ENCODE measurements at regions not wholly inside any gene's neighbourhood (a gene's known extent, or its start where the extent isn't known, plus 50 kb on each side); places are given as distances from the start of the nearest gene placed in this dataset.

GRCh38 chr7:18265611-18266281 is 229.8 kb upstream of the HDAC9 start:
- Mint-ChIP-seq H3K4me3 (no peak overlapping the region), H3K9me3 (no peaks in the 10 kb centered on the region), H3K4me1 (no peaks in the 10 kb centered on the region)

GRCh38 chr7:18268571-18268970 is 227.0 kb upstream of the HDAC9 start:
- Mint-ChIP-seq H3K27me3 (no peaks in the 10 kb centered on the region), H3K27ac (no peak overlapping the region), H3K9me3 (no peaks in the 10 kb centered on the region), H3K36me3 (ENCODE audit: low read depth) (no peaks in the 10 kb centered on the region), H3K4me3 (no peak overlapping the region), H3K4me1 (no peaks in the 10 kb centered on the region)
- intact Hi-C loops (cut with micrococcal nuclease), result no loop called here
- DNase-seq, result no peak

More at GRCh38 chr7:18265611-18266281, 229.8 kb upstream of the HDAC9 start:
- intact Hi-C loops (cut with micrococcal nuclease), result no loop called here
- no peaks in the 10 kb centered on the region for H3K27me3 Mint-ChIP-seq
- no peaks in the 10 kb centered on the region for H3K36me3 Mint-ChIP-seq (ENCODE audit: low read depth)
- no peak for DNase-seq
- no peak overlapping the region for H3K27ac Mint-ChIP-seq

- Mint-ChIP-seq H3K36me3 (ENCODE audit: low read depth) (no peaks in the 10 kb centered on the region), H3K27me3 (no peaks in the 10 kb centered on the region), H3K4me3 (no peak overlapping the region), H3K9me3 (no peaks in the 10 kb centered on the region), H3K27ac (no peak overlapping the region), H3K4me1 (no peaks in the 10 kb centered on the region)
- intact Hi-C loops (cut with micrococcal nuclease), result no loop called here
- DNase-seq, result no peak
These were observed 219.2 kb upstream of the HDAC9 start for GRCh38 chr7:18276380-18276779.

GRCh38 chr7:18278316-18278715 is 217.2 kb upstream of the HDAC9 start:
- H3K27ac Mint-ChIP-seq, result no peak overlapping the region
- no peaks in the 10 kb centered on the region for H3K9me3 Mint-ChIP-seq
- no peaks in the 10 kb centered on the region for H3K4me1 Mint-ChIP-seq
- no peaks in the 10 kb centered on the region for H3K27me3 Mint-ChIP-seq
- no peak overlapping the region for H3K4me3 Mint-ChIP-seq
- DNase-seq, result no peak
- H3K36me3 Mint-ChIP-seq (ENCODE audit: low read depth), result no peaks in the 10 kb centered on the region
- intact Hi-C loops (cut with micrococcal nuclease), result no loop called here

- H3K9me3 Mint-ChIP-seq, result no peaks in the 10 kb centered on the region
- no peak for DNase-seq
- no peaks in the 10 kb centered on the region for H3K36me3 Mint-ChIP-seq (ENCODE audit: low read depth)
- H3K4me1 Mint-ChIP-seq, result no peaks in the 10 kb centered on the region
- H3K27me3 Mint-ChIP-seq, result no peaks in the 10 kb centered on the region
- no peak overlapping the region for H3K27ac Mint-ChIP-seq
- intact Hi-C loops (cut with micrococcal nuclease), result no loop called here
- H3K4me3 Mint-ChIP-seq, result no peak overlapping the region
These were observed 212.5 kb upstream of the HDAC9 start for GRCh38 chr7:18283045-18283444.

GRCh38 chr7:18287482-18287881 is 208.1 kb upstream of the HDAC9 start:
- H3K36me3 Mint-ChIP-seq (ENCODE audit: low read depth), result no peaks in the 10 kb centered on the region
- no peak overlapping the region for H3K4me3 Mint-ChIP-seq
- DNase-seq, result peak; percentile 41
- no peak overlapping the region for H3K27ac Mint-ChIP-seq
- peaks cover 9% of the 10 kb centered on the region for H3K27me3 Mint-ChIP-seq
- H3K4me1 Mint-ChIP-seq, result no peaks in the 10 kb centered on the region
- H3K9me3 Mint-ChIP-seq, result no peaks in the 10 kb centered on the region
- intact Hi-C loops (cut with micrococcal nuclease), result no loop called here

GRCh38 chr7:18288322-18289037 is 207.1 kb upstream of the HDAC9 start:
- Mint-ChIP-seq H3K4me3 (no peak overlapping the region), H3K36me3 (ENCODE audit: low read depth) (no peaks in the 10 kb centered on the region), H3K4me1 (no peaks in the 10 kb centered on the region), H3K9me3 (no peaks in the 10 kb centered on the region), H3K27ac (no peak overlapping the region), H3K27me3 (peaks cover 14% of the 10 kb centered on the region)
- no peak for DNase-seq
- intact Hi-C loops (cut with micrococcal nuclease), result no loop called here

- H3K36me3 Mint-ChIP-seq (ENCODE audit: low read depth), result no peaks in the 10 kb centered on the region
- no peak overlapping the region for H3K4me3 Mint-ChIP-seq
- H3K27ac Mint-ChIP-seq, result no peak overlapping the region
- H3K9me3 Mint-ChIP-seq, result no peaks in the 10 kb centered on the region
- H3K4me1 Mint-ChIP-seq, result no peaks in the 10 kb centered on the region
- no peak for DNase-seq
- H3K27me3 Mint-ChIP-seq, result peaks cover 14% of the 10 kb centered on the region
- intact Hi-C loops (cut with micrococcal nuclease), result no loop called here
These were observed 205.8 kb upstream of the HDAC9 start for GRCh38 chr7:18289788-18290187.

GRCh38 chr7:18290223-18290622 is 205.3 kb upstream of the HDAC9 start:
- no peak overlapping the region for H3K27ac Mint-ChIP-seq
- H3K9me3 Mint-ChIP-seq, result no peaks in the 10 kb centered on the region
- H3K4me3 Mint-ChIP-seq, result no peak overlapping the region
- H3K27me3 Mint-ChIP-seq, result peaks cover 14% of the 10 kb centered on the region
- H3K4me1 Mint-ChIP-seq, result no peaks in the 10 kb centered on the region
- intact Hi-C loops (cut with micrococcal nuclease), result no loop called here
- H3K36me3 Mint-ChIP-seq (ENCODE audit: low read depth), result no peaks in the 10 kb centered on the region
- no peak for DNase-seq

- Mint-ChIP-seq H3K4me1 (no peaks in the 10 kb centered on the region), H3K27ac (no peak overlapping the region), H3K9me3 (no peaks in the 10 kb centered on the region), H3K4me3 (no peak overlapping the region), H3K27me3 (peaks cover 14% of the 10 kb centered on the region), H3K36me3 (ENCODE audit: low read depth) (no peaks in the 10 kb centered on the region)
- DNase-seq, result no peak
- intact Hi-C loops (cut with micrococcal nuclease), result no loop called here
These were observed 204.7 kb upstream of the HDAC9 start for GRCh38 chr7:18290865-18291264.

- no peak overlapping the region for H3K4me3 Mint-ChIP-seq
- intact Hi-C loops (cut with micrococcal nuclease), result no loop called here
- H3K36me3 Mint-ChIP-seq (ENCODE audit: low read depth), result no peaks in the 10 kb centered on the region
- no peak overlapping the region for H3K27ac Mint-ChIP-seq
- peaks cover 14% of the 10 kb centered on the region for H3K27me3 Mint-ChIP-seq
- H3K9me3 Mint-ChIP-seq, result no peaks in the 10 kb centered on the region
- no peak for DNase-seq
- H3K4me1 Mint-ChIP-seq, result no peaks in the 10 kb centered on the region
These were observed 203.0 kb upstream of the HDAC9 start for GRCh38 chr7:18292584-18292983.

- H3K36me3 Mint-ChIP-seq (ENCODE audit: low read depth), result no peaks in the 10 kb centered on the region
- intact Hi-C loops (cut with micrococcal nuclease), result no loop called here
- H3K9me3 Mint-ChIP-seq, result no peaks in the 10 kb centered on the region
- H3K4me1 Mint-ChIP-seq, result no peaks in the 10 kb centered on the region
- no peak overlapping the region for H3K27ac Mint-ChIP-seq
- peaks cover 12% of the 10 kb centered on the region for H3K27me3 Mint-ChIP-seq
- no peak overlapping the region for H3K4me3 Mint-ChIP-seq
- no peak for DNase-seq
These were observed 201.8 kb upstream of the HDAC9 start for GRCh38 chr7:18293759-18294158.

GRCh38 chr7:18294411-18294810 is 201.1 kb upstream of the HDAC9 start:
- DNase-seq, result no peak
- Mint-ChIP-seq H3K36me3 (ENCODE audit: low read depth) (no peaks in the 10 kb centered on the region), H3K4me3 (no peak overlapping the region), H3K4me1 (no peaks in the 10 kb centered on the region), H3K9me3 (no peaks in the 10 kb centered on the region), H3K27me3 (peaks cover 12% of the 10 kb centered on the region), H3K27ac (no peak overlapping the region)
- intact Hi-C loops (cut with micrococcal nuclease), result no loop called here

GRCh38 chr7:18295781-18296423 is 199.6 kb upstream of the HDAC9 start:
- Mint-ChIP-seq H3K4me1 (no peaks in the 10 kb centered on the region), H3K9me3 (no peaks in the 10 kb centered on the region), H3K36me3 (ENCODE audit: low read depth) (no peaks in the 10 kb centered on the region), H3K27me3 (peaks cover 5% of the 10 kb centered on the region), H3K4me3 (no peak overlapping the region), H3K27ac (no peak overlapping the region)
- no peak for DNase-seq
- intact Hi-C loops (cut with micrococcal nuclease), result no loop called here
